Activated CD4-positive, CD25-positive, alpha-beta regulatory T cell treated with anti-CD3 and anti-CD28 coated beads, Interleukin-2, amount 50 U/mL, for 16 hours (primary cell): ENCODE measurements at regions not wholly inside any gene's neighbourhood (a gene's known extent, or its start where the extent isn't known, plus 50 kb on each side); places are given as distances from the start of the nearest gene placed in this dataset.
"Not testable (repeated sequence)": the region's sequence is repeated elsewhere in the genome, so short reads cannot be mapped to it uniquely, and the experiment has no call there.

Experiments used
- DNase-seq: peaks from one replicate; pipeline ENCODE4 v3.0.0-alpha.2; 2020; ENCODE audit warnings: low read depth, low spot score

- DNase-seq, result no peak
These were observed 150.4 kb upstream of the SLC6A11 start for GRCh38 chr3:10665592-10665991.

DNA sequence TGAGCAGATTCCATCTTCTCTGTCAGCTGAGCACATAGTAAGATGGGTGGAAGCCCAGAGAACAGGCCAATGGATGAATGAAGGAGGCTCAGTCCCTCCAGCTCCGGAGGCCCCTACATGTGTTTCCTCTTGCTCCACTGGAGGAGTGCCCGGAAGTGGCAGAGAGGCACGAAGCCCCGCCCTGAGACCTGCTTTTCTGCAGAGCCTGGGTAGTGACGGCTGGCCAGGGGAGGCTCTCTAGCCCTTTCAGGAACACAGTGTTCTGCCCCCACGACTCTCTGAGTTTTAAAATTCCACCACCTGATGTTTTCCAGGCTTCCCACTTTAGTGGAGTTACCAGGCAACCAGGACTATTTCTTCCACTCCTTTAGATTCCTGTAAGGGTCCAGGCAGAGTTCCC lies 149.4 kb upstream of the SLC6A11 start:
- DNase-seq, result no peak

DNA sequence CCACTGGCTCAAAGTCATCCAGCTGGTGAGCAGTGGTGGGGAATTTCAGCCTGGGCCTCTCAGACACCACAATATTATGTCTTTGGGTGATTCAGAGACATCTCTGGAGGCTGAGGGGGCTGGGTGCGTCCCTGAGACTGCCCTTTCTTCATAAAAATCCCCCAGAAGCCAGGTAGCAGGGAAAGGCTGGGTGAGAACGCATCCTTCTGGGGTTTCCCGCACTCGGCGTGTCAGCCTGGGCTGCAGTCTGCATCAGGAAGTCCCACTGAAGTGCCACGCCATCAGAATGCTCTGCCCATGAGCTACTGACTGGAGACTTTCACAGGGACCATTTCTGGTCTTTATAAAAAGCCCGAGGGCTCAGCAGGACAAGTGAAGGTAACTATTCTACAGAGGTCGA lies 148.8 kb upstream of the SLC6A11 start:
- no peak for DNase-seq

DNA sequence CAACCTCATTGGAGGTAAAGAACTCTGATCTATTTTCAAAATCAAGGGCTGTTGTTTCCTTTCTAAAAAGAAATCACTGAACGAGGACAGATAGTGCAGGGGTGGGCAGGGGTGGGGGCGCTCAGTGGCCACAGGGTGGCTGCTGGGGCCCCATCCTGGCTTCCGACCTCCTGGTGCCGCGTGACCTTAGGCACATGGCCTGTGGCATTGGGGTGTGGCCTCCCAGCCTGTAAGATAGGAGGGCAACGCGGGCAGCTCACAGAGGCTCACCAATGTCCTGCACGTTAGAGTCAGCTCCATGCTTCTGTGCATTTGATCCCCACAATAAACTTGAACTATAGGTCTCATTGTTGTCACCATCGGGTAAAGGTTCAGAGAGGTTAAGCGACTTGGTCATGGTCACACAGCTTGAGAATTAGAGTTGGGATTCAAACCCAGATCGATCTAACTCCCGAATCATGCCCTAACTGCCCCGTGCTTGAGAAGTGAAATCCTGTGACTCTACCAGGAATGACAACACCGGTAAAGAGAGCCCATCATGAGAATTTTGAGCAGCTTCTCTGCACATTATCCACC lies 148.0 kb upstream of the SLC6A11 start:
- no peak for DNase-seq

DNA sequence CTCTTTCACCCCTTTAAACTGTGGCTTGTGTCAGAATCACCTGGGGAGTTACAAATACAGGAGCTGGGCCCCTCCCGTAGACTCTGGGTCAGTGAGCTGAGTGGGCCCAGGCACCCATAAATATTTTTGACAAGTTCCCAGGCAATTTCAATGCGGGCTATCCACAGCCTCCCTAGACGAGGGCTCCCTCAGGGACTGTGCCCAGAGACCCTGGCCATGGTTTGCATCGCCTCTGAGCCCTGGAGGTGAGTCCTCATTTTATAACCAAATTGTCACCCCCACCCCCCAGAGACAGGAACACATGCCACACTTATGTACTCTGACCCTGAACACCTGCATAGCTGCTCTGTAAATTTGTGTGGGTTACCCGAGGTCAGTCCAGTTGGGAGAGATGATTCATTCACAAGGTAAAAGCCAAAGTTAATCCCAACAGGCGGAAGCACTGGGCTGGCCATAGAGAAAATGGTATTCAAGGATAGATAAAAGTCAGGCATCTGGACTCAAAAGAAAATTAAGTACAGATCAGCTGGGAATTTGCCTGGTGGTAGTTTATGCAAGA lies 146.5 kb upstream of the SLC6A11 start:
- DNase-seq, result no peak

DNA sequence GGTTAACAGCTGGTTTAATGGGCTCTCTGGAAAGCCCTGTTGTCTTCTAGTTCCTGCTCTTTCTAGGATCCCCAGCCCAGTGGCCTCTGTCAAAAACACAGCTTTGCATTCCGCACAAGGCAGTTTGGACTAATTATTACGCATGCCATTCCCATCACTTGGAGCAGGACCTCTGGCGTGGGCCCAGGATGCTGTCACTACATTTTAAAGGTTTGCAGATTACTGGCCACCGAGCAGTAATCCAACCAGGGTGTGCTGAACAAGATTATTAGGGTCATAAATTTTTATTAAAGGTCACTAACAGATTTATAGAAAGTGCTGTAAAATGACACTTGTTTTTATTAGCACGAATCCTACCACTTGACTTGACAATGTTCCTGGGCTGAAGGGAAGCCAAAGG lies 143.6 kb upstream of the SLC6A11 start:
- no peak for DNase-seq

GRCh38 chr3:10674578-10674977 lies 141.4 kb upstream of the SLC6A11 start:
- DNase-seq, result no peak

DNA sequence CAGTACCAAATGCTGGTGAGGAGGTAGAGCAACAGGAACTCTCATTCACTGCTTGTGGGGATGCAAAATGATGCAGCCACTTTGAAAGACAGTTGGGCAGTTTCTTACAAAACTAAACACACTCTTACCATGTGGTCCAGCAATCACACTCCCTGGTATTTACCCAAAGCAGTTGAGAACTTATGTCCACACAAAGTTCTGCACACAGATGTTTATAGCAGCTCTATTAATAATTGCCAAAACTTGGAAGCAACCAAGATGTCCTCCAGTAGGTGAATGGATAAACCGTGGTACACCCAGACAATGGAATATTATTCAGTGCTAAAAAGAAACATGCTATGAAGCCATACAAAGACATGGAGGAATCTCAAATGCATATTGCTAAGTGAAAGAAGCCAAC lies 139.1 kb upstream of the SLC6A11 start:
- DNase-seq, result no peak

DNA sequence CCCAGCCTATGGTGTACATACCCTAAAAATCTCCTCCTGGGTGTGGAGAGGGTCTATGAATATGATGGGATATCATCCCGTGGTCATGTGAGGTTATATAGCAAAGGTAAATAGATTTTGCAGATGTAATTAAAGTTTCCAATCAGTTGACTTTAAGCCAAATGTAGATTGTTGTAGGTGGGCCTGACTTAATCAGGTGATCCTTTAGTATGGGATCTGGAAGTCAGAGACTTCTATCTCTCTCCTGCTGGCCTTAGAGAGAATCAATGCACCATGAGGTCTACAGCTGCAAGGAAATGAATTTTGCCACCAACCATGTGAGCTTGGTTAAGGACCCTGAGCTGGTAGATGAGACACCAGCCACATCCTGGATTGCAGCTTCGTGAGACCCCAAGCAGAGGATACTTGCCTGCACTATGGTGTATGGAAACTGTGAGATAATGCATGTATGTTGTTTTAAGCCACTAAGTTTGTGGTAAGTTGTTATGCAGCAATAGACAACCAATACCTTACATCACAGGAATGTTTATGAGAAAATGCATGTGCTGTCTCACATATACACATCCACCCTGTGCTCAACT lies 137.1 kb upstream of the SLC6A11 start:
- DNase-seq, result no peak

DNA sequence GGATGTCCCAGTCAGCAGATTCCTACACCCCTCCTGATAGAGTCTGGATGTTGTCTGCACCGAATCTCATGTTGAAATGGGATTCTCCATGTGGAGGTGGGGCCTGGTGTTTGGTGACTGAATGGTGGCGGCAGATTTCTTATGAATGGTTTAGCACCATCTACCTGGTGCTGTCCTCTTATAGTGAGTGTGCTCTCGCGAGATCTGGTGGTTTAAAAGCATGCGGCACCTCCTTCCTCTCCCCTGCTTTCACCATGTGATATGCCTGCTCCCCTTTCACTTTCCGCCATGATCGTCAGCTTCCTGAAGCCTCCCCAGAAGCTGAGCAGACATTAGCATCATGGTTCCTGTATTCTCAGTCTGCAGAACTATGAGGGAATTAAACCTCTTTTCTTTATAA lies 135.2 kb upstream of the SLC6A11 start:
- DNase-seq, result no peak

GRCh38 chr3:10682692-10683091 lies 133.3 kb upstream of the SLC6A11 start:
- DNase-seq, result no peak

DNA sequence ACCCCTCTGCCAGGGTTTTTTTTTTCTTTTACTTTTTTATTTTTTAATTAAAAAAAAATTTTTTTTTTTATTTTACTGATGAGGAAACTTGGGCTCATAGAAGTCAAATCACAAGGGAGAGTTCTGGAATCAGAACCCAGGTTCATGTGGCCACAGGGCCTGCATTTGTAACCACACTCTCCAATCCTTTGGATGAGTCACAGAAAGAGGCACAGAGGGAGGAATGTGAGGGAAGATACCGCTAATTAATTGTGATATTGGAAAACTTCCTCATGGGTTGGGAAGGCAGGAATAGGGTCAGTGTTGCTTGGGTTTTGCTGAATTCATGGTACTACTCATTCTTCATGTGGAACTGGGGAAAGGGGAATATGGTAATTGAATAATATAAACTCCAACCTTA lies 132.9 kb upstream of the SLC6A11 start:
- DNase-seq, result no peak

- DNase-seq, result no peak
These were observed 127.9 kb upstream of the SLC6A11 start for GRCh38 chr3:10688126-10688525.

GRCh38 chr3:10688548-10689172 lies 127.4 kb upstream of the SLC6A11 start:
- no peak for DNase-seq

DNA sequence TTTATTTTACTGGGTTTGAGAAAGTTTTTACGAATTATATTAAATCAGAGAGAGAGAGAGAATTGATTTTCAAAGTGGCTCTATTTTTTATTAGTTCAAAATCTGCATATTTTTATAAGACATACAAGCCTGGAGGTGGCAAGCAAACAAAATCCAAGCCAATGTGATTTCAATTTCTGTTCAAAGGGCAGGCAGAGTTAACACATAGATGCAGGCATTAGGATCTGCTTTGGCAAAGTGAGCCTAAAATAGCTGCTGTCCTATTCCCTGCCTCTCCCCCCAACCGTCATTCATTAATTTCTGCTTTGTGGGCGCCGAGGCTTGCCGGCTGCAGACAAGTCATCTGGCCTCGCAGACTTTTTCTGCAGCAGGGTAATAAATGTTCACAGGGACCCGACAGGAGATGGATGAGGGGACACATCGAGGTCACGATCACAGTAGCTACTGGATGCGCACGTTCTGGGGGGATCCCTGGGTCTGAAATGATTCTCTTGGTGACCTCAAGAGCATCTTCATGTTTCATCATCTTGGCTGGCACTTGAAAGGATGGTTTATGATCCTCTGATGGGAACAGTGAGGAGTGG lies 123.9 kb upstream of the SLC6A11 start:
- no peak for DNase-seq

DNA sequence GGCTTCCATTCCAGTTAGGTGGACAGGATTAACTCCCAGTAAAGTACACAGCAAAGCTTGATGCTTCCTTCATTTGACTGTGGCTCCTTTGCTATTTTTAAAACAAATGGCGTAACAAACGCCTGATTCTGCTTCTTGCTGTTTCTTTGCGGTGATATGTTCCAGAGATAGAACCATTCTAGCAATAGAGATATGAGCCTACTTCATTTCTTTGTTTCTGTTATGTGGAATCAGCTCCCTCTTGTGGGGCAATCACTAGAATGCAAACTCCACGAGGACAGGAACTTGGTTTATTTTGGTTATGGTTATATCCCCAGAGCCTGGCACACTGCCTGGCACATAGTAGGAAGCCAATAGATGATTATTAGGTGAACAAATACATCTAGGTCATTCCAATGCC lies 122.6 kb upstream of the SLC6A11 start:
- DNase-seq, result no peak

DNA sequence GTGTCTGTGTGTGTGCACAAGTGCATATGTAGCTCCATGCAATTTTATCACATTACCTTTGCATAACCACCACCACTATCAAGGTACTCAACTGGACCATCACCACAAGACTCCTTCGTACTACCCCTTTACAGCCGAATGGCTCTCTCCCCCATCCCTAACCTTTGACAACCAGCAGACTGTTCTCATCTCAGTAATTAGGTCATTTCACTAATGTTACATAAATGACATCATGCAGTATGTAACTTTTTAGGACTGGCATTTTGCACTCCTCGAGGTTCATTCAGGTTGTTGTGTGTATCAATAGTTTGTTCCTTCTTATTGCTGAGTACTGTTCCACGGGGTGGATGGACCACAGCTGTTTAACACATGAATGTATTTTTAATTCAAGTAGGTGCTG lies 121.8 kb upstream of the SLC6A11 start:
- DNase-seq, result no peak

- not testable (repeated sequence) for DNase-seq
These were observed 120.8 kb upstream of the SLC6A11 start for GRCh38 chr3:10695186-10695585.

DNA sequence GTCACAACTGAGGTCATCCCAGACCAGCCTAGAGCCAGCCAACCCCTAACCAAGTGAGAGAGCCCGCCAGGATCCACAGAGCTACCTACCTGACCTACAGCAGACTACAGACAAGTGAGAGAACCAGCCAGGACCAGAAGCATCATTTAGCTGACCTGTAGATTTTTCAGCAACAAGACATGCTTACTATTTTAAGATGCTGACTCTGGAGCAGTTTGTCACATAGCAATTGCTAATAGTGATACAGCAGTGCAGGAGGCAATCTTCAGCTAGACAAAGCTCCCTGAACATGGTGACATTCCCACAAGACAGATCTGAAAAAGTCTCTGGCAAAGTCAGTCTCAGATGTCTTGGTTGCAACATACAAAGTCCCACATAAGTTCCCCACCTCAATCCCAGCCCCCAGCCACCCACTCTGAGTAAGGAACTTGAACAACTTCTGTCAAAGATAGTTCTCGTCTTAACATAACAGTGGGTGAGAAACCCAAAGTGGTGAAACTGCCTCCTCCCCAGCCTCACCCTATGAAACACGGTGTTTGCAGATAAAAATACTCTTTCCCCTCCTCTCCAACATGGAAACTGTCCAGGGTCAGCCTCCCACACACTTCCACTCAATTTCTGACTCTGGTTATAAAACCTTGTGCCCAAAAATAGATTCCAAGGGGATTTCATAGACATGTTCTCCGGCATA lies 120.3 kb upstream of the SLC6A11 start:
- no peak for DNase-seq

GRCh38 chr3:10697918-10698317 lies 118.1 kb upstream of the SLC6A11 start:
- DNase-seq, result no peak

GRCh38 chr3:10700821-10701220 lies 115.2 kb upstream of the SLC6A11 start:
- no peak for DNase-seq
